SK-N-DZ (cell line): ENCODE measurements at regions not wholly inside any gene's neighbourhood (a gene's known extent, or its start where the extent isn't known, plus 50 kb on each side); places are given as distances from the start of the nearest gene placed in this dataset.
A peak's percentile ranks its signal among the peaks of the same experiment; 100 is the strongest.
"Not testable (repeated sequence)": the region's sequence is repeated elsewhere in the genome, so short reads cannot be mapped to it uniquely, and the experiment has no call there.

Experiments
- DNase-seq: peaks from one replicate; pipeline ENCODE4 v3.0.0-alpha.2; 2015; ENCODE audit warnings: low spot score

DNA sequence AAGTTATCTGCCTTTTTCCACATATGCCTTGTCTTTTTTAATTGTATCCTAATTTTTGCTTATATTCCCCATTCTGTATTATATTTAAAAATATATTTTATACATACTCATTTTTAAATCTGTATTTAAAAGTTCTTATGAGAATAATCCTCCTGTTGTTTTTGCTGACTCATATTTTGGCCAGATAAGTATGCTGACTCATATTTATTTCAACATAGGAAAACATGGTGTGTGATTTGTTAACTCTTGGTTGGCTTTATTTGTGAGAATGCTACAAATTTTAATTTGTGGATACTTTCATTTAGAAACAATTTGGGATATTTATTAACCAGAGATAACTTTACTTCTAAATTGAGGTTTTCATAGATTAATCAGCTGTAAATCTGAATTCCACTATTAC is 587.7 kb downstream of the CPS1 start:
- no peak for DNase-seq

DNA sequence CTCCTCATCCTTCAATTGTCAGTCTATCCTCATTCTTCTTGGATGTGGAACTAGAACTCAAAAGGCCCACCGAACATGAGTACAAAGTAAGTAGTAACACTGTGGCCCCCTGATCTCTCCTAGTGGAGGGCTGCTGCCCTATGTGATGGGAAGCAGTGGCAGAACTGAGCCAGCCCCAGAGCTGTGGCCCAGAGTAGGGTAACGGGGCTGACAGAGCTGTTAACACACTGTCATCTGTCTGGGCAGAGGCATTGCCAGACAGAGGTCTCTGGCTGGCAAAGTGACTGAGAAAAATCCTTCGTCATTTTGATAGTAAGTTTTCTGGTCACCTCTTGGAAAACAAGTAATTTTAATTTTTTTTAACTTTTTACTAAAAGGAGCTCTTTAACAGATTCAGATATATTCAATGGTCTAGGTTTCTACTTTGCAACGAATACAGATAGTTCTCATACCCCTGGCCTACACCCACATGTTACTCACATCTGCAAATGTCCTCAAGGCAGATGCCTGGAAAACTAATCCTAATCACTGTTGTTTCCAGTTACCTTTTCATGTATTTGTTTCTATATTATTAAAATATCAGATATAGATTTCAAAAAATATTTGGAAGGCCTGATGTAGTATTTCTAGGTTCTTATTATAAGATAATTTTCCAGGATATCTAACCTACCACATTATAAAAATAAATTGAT is 588.7 kb downstream of the CPS1 start:
- DNase-seq = no peak

DNA sequence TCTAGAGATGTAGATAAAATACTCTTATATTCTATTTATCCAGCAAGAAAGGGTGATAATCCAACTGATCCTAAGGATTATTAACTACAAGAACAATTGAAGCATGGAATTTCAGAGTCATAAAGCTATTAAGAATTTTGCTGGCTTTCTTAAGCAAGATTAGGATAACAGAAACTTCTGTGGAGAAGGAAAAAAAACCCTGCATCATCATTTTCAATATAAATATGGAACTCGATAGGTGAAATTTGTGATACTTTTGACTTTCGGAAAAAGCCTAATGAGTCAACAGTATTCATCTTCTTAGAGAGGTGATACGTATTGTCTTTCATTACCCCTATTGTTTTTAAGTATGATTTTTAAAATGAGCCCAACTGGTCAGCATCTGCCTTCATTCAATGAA is 593.3 kb downstream of the CPS1 start:
- DNase-seq = no peak

DNA sequence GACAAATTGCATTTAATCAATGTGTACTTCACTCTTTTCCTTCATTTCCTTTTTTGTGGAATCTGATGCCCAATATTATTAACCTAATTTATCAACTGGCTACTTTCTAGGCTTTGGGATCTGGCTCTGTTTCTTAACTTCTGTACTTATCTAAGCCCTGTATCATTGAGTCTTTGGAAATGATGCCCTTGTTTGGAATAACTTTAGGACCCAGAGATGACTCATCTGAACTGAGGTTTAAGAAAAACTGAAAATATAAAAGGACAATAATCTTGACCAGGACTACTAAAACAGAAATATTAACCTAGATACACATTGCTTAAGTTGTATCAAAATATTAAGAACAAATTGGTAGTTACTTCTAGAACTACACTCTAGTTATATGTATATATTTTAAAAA is 600.8 kb downstream of the CPS1 start:
- DNase-seq = no peak

DNA sequence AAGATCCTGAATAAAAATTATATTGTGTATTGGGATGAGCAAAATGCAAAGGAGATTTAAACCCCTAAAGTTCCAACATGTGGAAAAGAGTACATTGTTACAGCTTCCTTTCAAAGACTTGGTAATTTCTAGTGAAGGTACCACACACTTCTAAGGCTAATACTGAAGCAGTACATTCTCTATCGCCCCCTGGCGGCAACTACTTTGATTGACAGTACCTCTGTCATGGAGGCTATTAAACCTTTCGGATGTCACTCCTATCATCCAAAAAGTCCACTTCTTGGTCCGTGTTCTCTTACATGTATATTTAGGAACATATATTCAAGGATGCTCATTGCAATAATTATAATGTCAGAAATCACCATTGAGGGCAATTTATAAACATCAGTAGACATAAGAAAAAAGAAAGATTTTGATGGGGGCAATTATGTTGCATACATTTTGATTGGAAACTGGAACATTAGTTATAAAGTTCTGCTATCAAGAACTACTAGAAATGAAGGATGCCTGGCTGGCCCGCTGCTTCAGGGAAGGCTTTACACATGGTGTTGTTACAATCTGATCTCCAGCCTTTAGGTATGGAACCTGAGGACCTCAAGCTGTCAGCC is 601.6 kb downstream of the CPS1 start:
- peak; percentile 60 for DNase-seq

DNA sequence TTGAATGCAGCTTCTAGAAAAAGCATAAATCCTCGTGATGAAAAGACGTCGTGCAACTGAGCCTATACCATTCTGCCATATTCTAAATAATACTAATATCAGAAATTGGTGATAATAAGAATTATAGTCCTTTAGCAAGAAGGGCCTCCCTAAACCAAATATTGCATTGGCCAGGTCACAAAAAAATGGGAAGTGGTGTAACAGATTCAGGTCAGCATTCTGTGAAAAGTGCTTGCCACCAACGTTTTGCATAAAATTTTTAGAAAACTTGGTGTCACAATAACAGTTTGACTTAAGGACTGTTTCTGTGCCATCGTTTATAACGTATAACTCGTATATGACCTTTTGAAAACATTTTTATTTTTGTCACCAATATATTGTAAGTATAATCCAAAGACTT is 603.6 kb downstream of the CPS1 start:
- DNase-seq = no peak

DNA sequence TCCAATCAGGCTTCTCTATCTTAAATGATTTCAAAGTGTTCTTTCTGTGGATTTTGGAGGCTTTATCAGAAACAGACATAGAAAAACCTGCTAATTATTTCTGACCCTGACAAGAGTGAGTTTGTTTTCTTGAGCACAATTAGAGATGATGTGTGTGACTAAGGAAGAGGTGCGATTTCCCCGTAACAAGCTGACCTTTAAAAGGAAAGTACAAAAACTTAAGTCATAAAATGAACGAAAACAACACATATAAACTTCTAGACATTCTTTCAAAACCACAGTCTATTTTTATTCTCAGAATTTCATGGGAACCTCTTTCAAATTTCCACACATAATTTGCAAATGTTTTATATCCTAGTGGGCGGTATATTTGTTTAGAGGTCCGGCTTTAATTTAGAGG is 604.8 kb downstream of the CPS1 start:
- no peak for DNase-seq

DNA sequence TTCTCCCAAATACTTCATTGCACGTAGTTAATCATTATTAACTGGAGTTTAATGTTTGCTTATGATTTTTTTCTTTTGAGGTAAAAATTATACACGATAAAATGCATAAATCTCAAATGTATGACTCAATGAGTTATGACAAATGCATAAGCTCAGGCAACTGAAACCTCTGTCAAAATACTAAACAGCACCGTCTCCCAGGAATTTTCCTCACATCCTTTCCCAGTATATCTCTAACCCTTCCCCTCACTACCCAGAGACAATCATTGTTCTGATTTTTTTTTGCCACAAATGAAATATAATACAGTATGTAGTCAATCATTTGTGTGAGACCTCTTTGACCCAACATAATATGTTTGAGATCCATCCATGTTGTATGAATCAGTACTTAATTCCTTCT is 606.5 kb downstream of the CPS1 start:
- DNase-seq = no peak

DNA sequence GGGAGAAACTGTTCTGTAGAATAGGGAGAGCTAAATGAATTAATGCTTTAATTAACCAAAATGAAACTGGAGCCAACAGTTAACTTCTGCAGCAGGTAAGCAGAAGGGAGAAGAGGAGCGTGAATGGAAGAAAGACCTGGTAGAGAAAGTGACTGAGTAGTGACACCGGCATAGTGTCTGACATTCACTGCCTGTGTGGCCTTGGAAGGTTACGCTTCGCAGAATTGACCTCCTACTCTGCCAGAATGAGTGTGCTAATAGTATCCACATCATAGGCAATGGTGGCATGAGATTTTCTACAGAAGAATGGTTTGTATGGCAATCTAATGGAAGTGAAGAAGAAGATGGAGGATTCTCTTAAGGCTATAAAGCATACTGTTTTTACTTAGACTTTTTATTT is 614.4 kb downstream of the CPS1 start:
- DNase-seq = no peak

DNA sequence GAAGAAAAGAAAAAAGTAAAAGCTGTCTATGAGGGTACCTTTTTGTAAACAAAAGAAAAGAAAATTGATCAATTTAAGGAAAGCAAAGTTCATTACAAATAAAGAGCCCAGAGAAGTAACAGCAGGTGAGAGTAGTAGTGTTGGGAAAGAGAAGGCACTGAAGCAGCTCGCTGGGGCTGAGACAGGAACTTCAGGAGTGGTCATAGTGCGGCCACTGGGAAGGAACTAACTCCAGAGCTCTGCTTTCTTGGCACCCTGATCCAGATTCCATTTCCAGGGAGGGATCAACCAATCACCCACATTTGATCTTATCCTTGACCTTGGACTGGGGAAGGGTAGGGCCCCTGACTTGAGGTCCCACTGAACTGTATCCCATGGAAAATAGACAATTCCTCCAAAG is 617.6 kb downstream of the CPS1 start:
- DNase-seq = no peak

DNA sequence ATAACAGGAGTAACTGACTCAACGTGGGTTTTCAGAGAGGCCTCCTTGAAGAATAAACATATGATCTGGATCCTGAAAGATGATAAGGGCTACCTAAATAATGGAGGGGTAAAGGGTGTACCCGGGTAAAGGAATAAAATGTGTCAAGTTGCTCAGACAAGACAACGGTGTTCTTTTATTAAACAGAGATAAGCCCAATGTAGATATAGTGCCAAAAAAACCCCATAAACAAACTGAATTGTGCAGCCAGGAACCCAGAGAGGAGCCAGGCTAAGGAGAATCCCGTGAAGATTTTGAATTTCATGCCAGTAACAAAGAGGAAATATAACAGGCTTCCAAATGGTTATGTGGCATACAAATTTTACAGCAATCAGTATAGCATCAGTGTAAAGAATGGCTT is 618.2 kb downstream of the CPS1 start:
- DNase-seq = no peak

DNA sequence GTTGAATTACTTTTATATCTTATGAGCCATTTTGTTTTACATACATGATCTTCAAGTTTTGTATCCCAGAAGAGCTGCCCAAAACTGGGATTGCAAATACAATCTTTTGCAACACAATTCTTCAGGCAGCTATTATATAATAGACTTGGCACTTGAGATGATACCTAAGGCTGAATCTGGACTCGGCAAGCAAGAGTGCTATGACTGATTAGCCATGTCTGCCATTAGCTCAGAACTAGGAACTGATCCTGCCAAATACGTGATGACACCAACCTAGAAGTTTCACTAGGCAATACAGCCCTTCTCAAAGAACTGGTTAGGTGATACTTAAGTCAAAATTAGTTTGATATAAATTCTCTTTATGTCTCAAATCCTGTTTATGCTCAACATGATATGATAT is 619.6 kb downstream of the CPS1 start:
- DNase-seq = no peak

DNA sequence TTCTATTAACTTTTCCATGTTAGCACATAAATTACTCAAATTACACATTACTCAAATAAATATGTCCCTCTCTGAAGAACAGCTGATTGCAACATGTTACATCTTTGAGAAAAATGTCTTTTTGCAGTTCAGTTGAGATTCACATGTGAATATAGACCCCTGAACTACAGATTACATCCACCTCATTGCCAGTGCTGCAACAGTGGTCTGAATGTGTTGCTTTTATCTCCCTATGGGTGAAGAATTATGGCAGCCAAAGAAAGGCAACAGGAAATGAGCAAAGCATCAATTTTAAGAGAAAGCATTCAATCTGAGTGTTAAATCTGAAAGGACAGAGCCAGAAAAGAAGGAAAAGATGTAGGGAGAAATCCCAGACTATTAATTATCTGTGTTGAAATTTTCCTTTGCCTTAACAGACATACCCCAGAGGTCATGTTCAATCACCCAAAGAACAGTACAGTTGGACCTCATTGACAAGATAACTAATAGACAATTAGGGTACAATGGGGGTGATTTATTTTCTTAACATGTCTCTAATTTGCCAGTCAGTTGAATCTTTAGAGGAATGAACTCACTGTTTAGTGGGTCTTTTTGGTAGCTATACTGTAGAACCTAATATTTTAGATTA is 620.2 kb downstream of the CPS1 start:
- no peak for DNase-seq

DNA sequence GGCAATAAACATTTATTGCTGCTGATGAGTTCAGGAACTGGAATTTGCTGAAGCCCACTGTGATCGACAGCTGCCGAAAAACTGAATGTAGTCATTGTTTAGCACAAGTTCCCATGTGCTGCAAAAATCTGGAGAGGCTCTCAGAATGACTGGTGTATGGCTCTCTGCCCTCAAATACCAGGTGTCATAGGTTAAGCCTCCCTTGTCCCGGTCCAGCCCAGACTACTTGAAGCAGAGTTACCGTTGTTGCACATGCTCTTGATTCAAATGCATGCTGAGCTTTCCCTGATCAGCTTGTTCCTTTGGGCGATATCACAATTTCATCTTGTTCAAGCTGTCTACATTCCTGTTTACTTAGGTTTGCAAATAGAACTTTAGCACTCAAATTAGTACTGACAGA is 625.2 kb downstream of the CPS1 start:
- DNase-seq = no peak

DNA sequence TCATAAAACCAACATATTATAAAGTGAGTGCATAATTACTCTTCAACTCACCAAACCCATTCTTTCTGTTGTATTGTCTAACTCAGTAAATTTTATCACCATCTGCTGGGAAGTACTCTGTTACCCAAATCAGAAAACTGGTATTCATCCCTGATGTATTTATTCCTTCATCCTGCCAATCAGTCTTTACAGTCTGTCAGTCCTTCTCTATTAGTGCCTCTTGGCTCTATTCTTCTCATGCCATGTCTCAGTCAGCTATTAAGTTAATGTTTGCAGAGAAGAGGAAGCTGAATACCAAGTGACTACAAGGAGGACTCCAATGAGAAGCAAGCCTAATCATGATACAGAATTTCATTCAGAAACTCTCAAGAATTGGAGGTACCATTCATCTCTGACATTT is 631.2 kb downstream of the CPS1 start:
- no peak for DNase-seq

DNA sequence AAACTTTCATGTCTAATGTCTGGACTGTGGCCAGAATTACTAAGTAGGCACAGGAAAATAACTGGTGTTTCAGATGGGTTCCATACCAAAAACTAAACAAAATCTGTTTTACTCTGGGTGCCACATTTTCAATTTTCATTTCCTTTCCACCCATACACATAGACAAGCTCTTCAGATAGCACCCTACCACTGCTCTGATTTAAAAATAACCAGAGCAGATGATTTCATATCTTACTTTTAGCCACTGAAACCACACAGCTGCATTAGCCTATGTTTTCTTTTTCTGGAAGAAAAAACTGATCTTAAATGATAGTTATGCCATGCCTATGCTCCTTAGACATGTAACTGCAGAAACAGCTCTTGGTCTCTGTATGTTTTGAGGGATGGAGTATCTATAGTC is 647.6 kb downstream of the CPS1 start:
- DNase-seq = no peak

DNA sequence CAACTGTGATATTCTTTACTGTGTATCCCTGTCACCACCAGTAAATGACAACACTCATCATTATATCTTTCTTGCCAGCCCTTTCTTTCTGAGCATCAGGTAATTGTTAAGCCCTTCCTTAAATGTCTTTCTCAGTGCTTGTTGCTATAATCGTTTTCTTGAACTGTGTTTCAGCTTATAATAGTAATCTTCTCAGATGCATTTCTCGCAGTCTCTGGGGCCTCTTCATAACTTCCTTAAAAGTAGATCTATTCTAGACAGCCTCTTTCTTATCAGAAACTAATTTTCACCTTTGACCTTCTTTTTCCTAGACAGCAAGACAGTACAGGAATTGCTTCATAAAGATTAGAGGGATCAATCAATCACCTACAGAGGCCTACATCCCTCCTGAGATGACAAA is 648.1 kb downstream of the CPS1 start:
- no peak for DNase-seq

DNA sequence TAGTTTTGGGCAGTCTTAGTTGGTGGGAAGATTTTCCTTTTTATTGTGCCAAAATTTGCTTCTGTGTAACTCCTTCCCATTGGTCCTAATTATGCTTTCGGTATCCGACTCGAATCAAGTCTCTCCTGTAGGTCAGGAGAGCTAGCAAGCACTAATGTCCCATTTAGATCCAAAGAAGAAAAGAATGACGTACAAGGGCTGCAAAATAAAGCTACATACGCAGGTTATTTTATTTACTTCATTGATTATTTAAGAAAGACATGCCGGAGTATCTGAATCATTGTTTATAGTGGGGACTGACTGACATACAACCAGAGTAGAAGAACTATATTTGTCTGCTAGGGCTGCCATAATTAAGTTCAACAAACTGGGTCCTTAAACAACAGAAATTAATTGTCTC is 648.5 kb downstream of the CPS1 start:
- no peak for DNase-seq

DNA sequence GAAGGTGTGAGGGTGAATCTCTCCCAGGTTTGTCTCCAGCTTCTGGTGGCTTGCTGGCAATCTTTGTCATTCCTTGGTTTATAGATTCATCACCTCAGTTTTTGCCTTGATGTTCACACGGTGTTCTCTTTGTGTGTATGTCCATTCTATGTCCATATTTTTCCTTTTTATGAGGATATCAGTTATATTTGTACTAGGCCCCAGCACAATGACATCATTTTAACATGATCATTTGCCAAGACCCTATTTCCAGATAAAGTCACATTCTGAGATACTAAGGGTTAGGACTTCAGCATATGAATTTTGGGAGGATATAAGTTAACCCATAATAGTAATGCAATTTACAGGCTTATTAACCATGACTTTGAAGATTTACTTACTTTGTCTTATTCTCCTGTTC is 649.0 kb downstream of the CPS1 start:
- DNase-seq = no peak

DNA sequence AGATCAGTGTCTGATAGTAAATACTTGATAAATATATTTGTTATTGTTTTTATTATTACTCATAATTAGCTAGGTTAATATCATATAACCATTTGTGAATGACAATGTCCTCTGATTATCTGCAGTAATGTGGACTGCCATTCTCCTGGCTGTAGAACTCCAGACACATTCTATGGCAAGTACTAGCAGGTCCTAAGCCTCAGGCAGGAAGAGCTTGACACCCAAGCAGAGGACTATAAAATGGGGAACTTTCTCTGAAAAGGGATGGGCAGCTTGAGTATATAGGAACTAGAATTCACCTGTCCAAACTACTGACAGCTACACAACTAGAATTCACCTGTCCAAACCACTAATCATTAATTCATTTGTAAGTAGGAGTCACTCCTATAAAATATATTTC is 649.4 kb downstream of the CPS1 start:
- DNase-seq = no peak

DNA sequence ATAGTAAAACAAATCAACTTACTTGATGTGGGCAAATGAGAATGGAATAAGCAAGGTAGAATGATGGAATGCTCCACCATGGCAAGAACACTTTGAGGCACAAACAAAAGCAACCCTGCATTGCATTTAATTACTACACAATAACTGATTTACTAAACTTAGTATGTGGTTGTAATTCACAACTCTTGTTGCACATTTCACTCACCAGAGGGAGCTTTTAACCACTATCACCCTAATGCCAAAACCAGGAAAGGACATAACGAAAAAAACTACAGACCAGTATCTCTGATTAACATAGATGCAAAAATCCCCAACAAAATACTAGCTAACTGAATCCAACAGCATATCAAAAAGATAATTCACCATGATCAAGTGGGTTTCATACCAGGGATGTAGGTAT is 659.8 kb downstream of the CPS1 start:
- peak; percentile 5 for DNase-seq

DNA sequence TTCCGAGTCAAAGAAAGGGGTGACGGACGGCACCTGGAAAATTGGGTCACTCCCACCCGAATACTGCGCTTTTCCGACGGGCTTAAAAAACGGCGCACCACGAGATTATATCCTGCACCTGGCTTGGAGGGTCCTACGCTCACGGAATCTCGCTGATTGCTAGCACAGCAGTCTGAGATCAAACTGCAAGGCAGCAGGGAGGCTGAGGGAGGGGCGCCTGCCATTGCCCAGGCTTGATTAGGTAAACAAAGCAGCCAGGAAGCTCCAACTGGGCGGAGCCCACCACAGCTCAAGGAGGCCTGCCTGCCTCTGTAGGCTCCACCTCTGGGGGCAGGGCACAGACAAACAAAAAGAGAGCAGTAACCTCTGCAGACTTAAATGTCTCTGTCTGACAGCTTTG is 663.1 kb downstream of the CPS1 start:
- DNase-seq = not testable (repeated sequence)

DNA sequence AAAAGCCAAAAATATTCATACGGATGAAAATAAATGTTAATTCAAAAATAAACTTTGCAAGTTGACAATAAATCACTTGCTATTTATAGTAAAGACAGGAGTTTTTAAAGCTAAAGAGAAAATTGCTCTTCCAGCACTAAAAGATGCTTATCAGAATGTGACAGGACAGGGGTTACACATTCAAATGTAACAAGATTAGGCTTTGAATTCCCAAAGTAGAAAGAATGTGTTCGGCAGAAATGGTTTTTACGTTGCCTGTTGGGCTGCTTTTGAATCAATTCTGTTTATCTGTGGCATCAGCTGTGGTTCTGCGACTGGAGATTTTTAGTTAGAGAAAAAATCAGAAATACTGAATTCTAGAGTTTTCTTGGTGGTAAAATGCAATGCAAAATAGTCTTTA is 669.4 kb downstream of the CPS1 start:
- DNase-seq = peak; percentile 29
